ENCODE measurements at regions not wholly inside any gene's neighbourhood (a gene's known extent, or its start where the extent isn't known, plus 50 kb on each side); places are given as distances from the start of the nearest gene placed in this dataset.
"Not testable (repeated sequence)": the region's sequence is repeated elsewhere in the genome, so short reads cannot be mapped to it uniquely, and the experiment has no call there.

GRCh38 chr11:71321433-71322191 lies 69.2 kb upstream of the SHANK2 start:
- Histone ChIP-seq H3K27me3 (ENCODE audit: control insufficient read depth in 3 of 3, insufficient read depth in 3 of 3, low read length in 2 of 3) (no peaks in the 10 kb centered on the region), H3K27ac (ENCODE audit: low read depth in 1 of 2, low read length in 1 of 2) (no peak overlapping the region), H3K9ac (ENCODE audit: insufficient read depth in 1 of 2, low read length in 2 of 2) (no peak overlapping the region), H3K9me3 (ENCODE audit: control insufficient read depth in 4 of 4, insufficient read depth in 3 of 4, low read length in 3 of 4) (peaks cover 0 to 10% (median 4%) of the 10 kb centered on the region in 4 donors), H3K4me1 (ENCODE audit: control insufficient read depth in 5 of 5, insufficient read depth in 5 of 5, low read length in 5 of 5) (peaks cover 0 to 3% (median 0%) of the 10 kb centered on the region in 5 donors), H3K4me3 (no peak overlapping the region), H3K36me3 (ENCODE audit: control insufficient read depth in 4 of 4, insufficient read depth in 4 of 4, low read length in 4 of 4) (no peaks in the 10 kb centered on the region)
- WGBS, 2 donors, result 86 to 90% methylated on average over 11 of the region's 11 CpGs
- ATAC-seq (ENCODE audit: insufficient read depth, low FRiP score) (no peak), DNase-seq (no peak)
- TF ChIP-seq CTCF (IDR thresholded peaks at IDR 0.05; ENCODE audit: control extremely low read depth, extremely low read depth), result no peak

- Histone ChIP-seq H3K36me3 (ENCODE audit: control insufficient read depth in 4 of 4, insufficient read depth in 4 of 4, low read length in 4 of 4) (no peaks in the 10 kb centered on the region), H3K27me3 (ENCODE audit: control insufficient read depth in 3 of 3, insufficient read depth in 3 of 3, low read length in 2 of 3) (no peaks in the 10 kb centered on the region), H3K9ac (ENCODE audit: insufficient read depth in 1 of 2, low read length in 2 of 2) (no peak overlapping the region), H3K27ac (ENCODE audit: low read depth in 1 of 2, low read length in 1 of 2) (no peak overlapping the region), H3K4me1 (ENCODE audit: control insufficient read depth in 5 of 5, insufficient read depth in 5 of 5, low read length in 5 of 5) (peaks cover 0 to 3% (median 0%) of the 10 kb centered on the region in 5 donors), H3K4me3 (no peak overlapping the region), H3K9me3 (ENCODE audit: control insufficient read depth in 4 of 4, insufficient read depth in 3 of 4, low read length in 3 of 4) (peaks cover 0 to 10% (median 4%) of the 10 kb centered on the region in 4 donors)
- DNase-seq (no peak), ATAC-seq (ENCODE audit: insufficient read depth, low FRiP score) (no peak)
- TF ChIP-seq CTCF (IDR thresholded peaks at IDR 0.05; ENCODE audit: control extremely low read depth, extremely low read depth), result no peak
- 82 to 93% methylated on average over 1 of the region's 1 CpG for whole genome bisulfite sequencing, 2 donors
Observed at GRCh38 chr11:71316701-71317100, 64.3 kb upstream of the SHANK2 start.

- H3K36me3 ChIP-seq (ENCODE audit: control insufficient read depth in 4 of 4, insufficient read depth in 4 of 4, low read length in 4 of 4); H3K27ac ChIP-seq (ENCODE audit: low read depth in 1 of 2, low read length in 1 of 2); H3K9me3 ChIP-seq (ENCODE audit: control insufficient read depth in 4 of 4, insufficient read depth in 3 of 4, low read length in 3 of 4); H3K9ac ChIP-seq (ENCODE audit: insufficient read depth in 1 of 2, low read length in 2 of 2); DNase-seq; H3K27me3 ChIP-seq (ENCODE audit: control insufficient read depth in 3 of 3, insufficient read depth in 3 of 3, low read length in 2 of 3); H3K4me3 ChIP-seq; H3K4me1 ChIP-seq (ENCODE audit: control insufficient read depth in 5 of 5, insufficient read depth in 5 of 5, low read length in 5 of 5); ATAC-seq (ENCODE audit: insufficient read depth, low FRiP score): not testable (repeated sequence)
- WGBS, 2 donors, result 87 to 91% methylated on average over 9 of the region's 9 CpGs
Observed at GRCh38 chr11:71312616-71313015, 60.2 kb upstream of the SHANK2 start.

- H3K4me1 ChIP-seq (ENCODE audit: control insufficient read depth in 5 of 5, insufficient read depth in 5 of 5, low read length in 5 of 5), result peaks cover 0 to 5% (median 0%) of the 10 kb centered on the region in 5 donors
- H3K9me3 ChIP-seq (ENCODE audit: control insufficient read depth in 4 of 4, insufficient read depth in 3 of 4, low read length in 3 of 4), result peaks cover 0 to 3% (median 0%) of the 10 kb centered on the region in 4 donors
- no peak for TF ChIP-seq CTCF (IDR thresholded peaks at IDR 0.05; ENCODE audit: control extremely low read depth, extremely low read depth)
- ATAC-seq (ENCODE audit: insufficient read depth, low FRiP score) (no peak), DNase-seq (no peak)
- no peak overlapping the region for H3K27ac ChIP-seq (ENCODE audit: low read depth in 1 of 2, low read length in 1 of 2)
- no peaks in the 10 kb centered on the region for H3K27me3 ChIP-seq (ENCODE audit: control insufficient read depth in 3 of 3, insufficient read depth in 3 of 3, low read length in 2 of 3)
- WGBS, 2 donors, result 79 to 87% methylated on average over 15 of the region's 15 CpGs
- no peak overlapping the region for H3K4me3 ChIP-seq
- H3K36me3 ChIP-seq (ENCODE audit: control insufficient read depth in 4 of 4, insufficient read depth in 4 of 4, low read length in 4 of 4), result no peaks in the 10 kb centered on the region
- no peak overlapping the region for H3K9ac ChIP-seq (ENCODE audit: insufficient read depth in 1 of 2, low read length in 2 of 2)
Observed at GRCh38 chr11:71311928-71312510, 59.6 kb upstream of the SHANK2 start.

Measured in lung (tissue), 11 donors.